ENCODE measurements at regions not wholly inside any gene's neighbourhood (a gene's known extent, or its start where the extent isn't known, plus 50 kb on each side); places are given as distances from the start of the nearest gene placed in this dataset.

GRCh38 chr4:124884316-124884715, 171.8 kb upstream of the ANKRD50 start:
- ChIA-PET CTCF (no interaction called here), POLR2A (ENCODE audit: unreplicated experiment) (no interaction called here)
- BruUV-seq (replicated peaks) = no TSS peak
- Histone ChIP-seq H2AFZ (no peak overlapping the region), H3K4me3 (no peak overlapping the region), H4K20me1 (ENCODE audit: insufficient read depth) (no peaks in the 10 kb centered on the region), H3K4me2 (no peak overlapping the region), H3K9me2 (ENCODE audit: insufficient read depth) (peaks cover 4% of the 10 kb centered on the region), H3K79me2 (ENCODE audit: low read depth) (no peaks in the 10 kb centered on the region), H3K9me3 (ENCODE audit: insufficient read depth, low read depth) (no peaks in the 10 kb centered on the region), H3K4me1 (replicated peaks; ENCODE audit: insufficient read depth) (no peaks in the 10 kb centered on the region), H3K36me3 (ENCODE audit: low read depth) (no peaks in the 10 kb centered on the region), H3K27me3 (ENCODE audit: insufficient read depth, low read depth) (no peaks in the 10 kb centered on the region), H3F3A (ENCODE audit: insufficient read depth, low read depth) (no peaks in the 10 kb centered on the region; the same call in 1 of the 2 replicates), H3K27ac (no peak overlapping the region)
- TF ChIP-seq CTCF (conservative IDR thresholded peaks at IDR 0.05) = no peak
- no peak for TF ChIP-seq EZH2 (IDR thresholded peaks at IDR 0.05; ENCODE audit: low read depth)
- DNase-seq = no peak
- intact Hi-C loops (cut with micrococcal nuclease; ENCODE audit: unreplicated experiment) = no loop called here

- DNase-seq = no peak
- Histone ChIP-seq H3K4me3 (no peak overlapping the region), H3K9me2 (ENCODE audit: insufficient read depth) (peaks cover 4% of the 10 kb centered on the region), H3K9me3 (ENCODE audit: insufficient read depth, low read depth) (peaks cover 2% of the 10 kb centered on the region; the same call in 1 of the 2 replicates), H3F3A (ENCODE audit: insufficient read depth, low read depth) (no peaks in the 10 kb centered on the region; the same call in 1 of the 2 replicates), H3K4me1 (replicated peaks; ENCODE audit: insufficient read depth) (no peaks in the 10 kb centered on the region), H3K27ac (no peak overlapping the region), H3K36me3 (ENCODE audit: low read depth) (no peaks in the 10 kb centered on the region), H2AFZ (no peak overlapping the region), H3K79me2 (ENCODE audit: low read depth) (no peaks in the 10 kb centered on the region), H3K4me2 (no peak overlapping the region), H3K27me3 (ENCODE audit: insufficient read depth, low read depth) (no peaks in the 10 kb centered on the region), H4K20me1 (ENCODE audit: insufficient read depth) (no peaks in the 10 kb centered on the region)
- TF ChIP-seq EZH2 (IDR thresholded peaks at IDR 0.05; ENCODE audit: low read depth) = no peak
- no peak for TF ChIP-seq CTCF (conservative IDR thresholded peaks at IDR 0.05)
- intact Hi-C loops (cut with micrococcal nuclease; ENCODE audit: unreplicated experiment) = no loop called here
- ChIA-PET CTCF (no interaction called here), POLR2A (ENCODE audit: unreplicated experiment) (interaction anchor here (0.6 kb wide), 1 partner anchor 81 kb away, joined by 3 read pairs; no protein-coding TSS in a partner anchor)
- no TSS peak for BruUV-seq (replicated peaks)
Measured at GRCh38 chr4:124883632-124884031, 171.1 kb upstream of the ANKRD50 start.

- H3K79me2 ChIP-seq (ENCODE audit: low read depth) = no peaks in the 10 kb centered on the region
- ChIA-PET CTCF (no interaction called here), POLR2A (ENCODE audit: unreplicated experiment) (no interaction called here)
- no peak for DNase-seq
- intact Hi-C loops (cut with micrococcal nuclease; ENCODE audit: unreplicated experiment) = no loop called here
- H3K4me3 ChIP-seq = no peak overlapping the region
- H3K9me3 ChIP-seq (ENCODE audit: insufficient read depth, low read depth) = peaks cover 12% of the 10 kb centered on the region
- no TSS peak for BruUV-seq (replicated peaks)
- H2AFZ ChIP-seq = peak overlapping the region; percentile 63; the same call in 1 of the 2 replicates
- no peak overlapping the region for H3K27ac ChIP-seq
- H3K4me1 ChIP-seq (replicated peaks; ENCODE audit: insufficient read depth) = no peaks in the 10 kb centered on the region
- no peaks in the 10 kb centered on the region for H3K9me2 ChIP-seq (ENCODE audit: insufficient read depth)
- H3K27me3 ChIP-seq (ENCODE audit: insufficient read depth, low read depth) = no peaks in the 10 kb centered on the region
- no peak for TF ChIP-seq CTCF (conservative IDR thresholded peaks at IDR 0.05)
- no peak for TF ChIP-seq EZH2 (IDR thresholded peaks at IDR 0.05; ENCODE audit: low read depth)
- H3F3A ChIP-seq (ENCODE audit: insufficient read depth, low read depth) = no peaks in the 10 kb centered on the region; the same call in 1 of the 2 replicates
- H3K36me3 ChIP-seq (ENCODE audit: low read depth) = no peaks in the 10 kb centered on the region
- no peaks in the 10 kb centered on the region for H4K20me1 ChIP-seq (ENCODE audit: insufficient read depth)
- H3K4me2 ChIP-seq = no peak overlapping the region
Measured at GRCh38 chr4:124879195-124879594, 166.7 kb upstream of the ANKRD50 start.
